NCI-H1436 (cell line): ENCODE measurements at regions not wholly inside any gene's neighbourhood (a gene's known extent, or its start where the extent isn't known, plus 50 kb on each side); places are given as distances from the start of the nearest gene placed in this dataset.
A peak's percentile ranks its signal among the peaks of the same experiment; 100 is the strongest.

Experiments
- DNase-seq: peaks from one replicate; lab custom pipeline; 2025; lab: John Stamatoyannopoulos, UW

DNA sequence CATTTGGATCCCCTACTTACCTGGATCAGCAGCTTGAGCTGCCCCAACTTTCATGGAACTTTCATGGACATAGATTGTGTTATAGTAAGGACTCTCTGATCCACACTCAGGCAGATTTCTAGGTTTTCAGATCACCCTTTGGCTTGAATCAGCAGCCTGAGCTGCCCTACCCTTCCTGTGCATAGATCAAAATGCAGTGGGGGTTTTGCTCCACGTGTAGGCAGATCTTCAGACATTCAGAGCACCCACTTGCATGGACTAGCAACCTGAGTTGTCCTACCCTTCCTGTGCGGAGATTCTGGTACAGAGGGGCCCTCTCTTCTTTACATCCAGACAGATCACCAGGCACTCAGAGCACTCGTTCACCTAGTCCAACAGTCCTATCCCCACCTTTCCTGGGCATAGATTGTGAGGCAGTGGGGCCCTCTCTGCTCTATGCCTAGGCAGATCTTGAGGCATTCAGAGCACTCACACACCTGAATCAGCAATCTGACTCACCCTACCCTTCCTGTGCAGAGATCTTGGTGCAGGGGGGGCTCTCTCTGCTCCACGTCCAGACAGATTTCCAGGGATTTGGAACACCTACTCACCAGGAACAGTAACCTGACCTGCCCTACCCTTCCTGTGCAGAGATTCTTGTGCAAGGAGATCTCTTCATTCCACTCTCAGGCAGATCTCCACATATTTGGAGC is 705.2 kb upstream of the NRSN1 start:
- no peak for DNase-seq

DNA sequence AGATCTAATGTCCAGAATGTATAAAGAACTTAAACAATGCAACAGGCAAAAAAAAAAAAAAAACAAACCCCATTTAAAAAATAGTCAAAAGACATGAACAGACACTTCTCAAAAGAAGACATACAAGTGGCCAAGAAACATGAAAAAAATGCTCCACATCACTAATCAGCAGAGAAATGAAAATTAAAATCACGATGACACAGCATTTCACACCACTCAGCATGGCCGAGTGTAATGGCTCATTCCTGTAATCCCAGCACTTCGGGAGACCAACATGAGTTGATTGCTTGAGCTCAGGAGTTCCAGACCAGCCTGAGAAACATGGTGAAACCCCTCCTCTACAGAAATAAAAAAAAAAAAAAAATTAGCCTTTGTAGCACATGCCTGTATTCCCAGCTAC is 701.4 kb upstream of the NRSN1 start:
- no peak for DNase-seq

DNA sequence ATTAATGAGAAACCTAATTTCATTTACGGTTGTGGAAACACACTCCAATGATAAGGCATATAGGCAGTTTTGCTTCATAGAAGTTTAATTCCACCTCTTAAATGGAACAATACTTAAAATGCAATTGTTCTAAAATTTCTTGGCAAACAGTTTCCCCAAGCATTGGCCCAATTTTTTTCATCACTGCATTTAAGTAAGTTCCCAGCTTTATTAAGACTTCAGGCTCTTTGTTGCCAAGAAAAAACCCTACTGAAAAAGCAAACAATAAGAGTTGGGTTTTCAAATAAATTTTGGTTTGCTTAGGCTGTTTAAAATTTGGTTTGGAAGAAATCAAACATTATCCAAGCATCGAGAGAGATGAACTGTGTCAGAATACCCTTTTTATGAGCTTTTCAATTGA is 690.9 kb upstream of the NRSN1 start:
- DNase-seq: no peak

DNA sequence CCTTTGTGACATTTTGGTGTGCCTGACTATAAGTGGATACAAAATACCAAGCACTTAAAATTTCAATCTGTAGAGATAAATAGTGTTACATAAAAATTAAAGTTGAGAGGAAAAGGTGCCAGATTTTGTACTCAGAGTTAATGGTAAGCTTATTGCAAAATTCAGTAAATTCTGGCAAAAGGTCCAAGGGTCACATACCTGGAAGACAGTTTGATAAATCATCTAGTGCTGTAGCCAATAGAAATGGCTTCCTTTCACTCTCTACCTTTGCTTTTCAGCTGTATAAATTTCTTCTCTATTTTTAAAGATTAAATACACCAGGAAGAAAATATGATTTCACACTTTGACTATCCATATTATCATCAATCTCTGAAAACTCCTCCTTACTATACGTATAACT is 690.2 kb upstream of the NRSN1 start:
- DNase-seq: no peak

DNA sequence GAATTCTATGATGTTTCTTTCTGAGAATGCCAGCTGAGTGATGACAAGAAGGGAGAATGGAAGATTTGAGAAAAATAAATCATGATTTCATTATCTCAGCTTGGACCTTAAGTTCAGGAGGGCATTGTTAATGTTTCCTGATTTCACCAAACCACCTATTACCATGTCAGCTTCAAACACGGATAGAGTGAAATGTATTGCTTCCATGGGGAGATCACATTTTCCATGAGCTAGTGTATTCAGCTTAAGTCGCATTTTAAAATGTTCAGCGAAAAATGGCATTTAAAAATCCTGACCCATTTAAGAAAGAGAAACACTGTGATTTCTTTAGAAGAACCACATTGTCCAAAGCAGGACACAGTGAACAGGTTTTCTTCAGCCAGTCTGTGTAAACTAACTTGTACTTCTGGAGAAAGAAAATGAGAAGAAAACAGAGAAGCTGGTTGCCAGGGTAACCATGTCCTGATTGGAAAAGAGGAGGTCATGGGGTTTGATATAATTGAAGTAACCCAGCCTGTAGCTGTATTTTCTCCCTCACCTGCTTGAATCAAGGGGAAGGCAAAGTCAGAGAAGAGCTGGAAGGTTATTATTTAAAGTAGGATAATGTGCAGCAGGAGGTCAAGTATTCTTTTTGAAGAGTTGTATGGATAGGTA is 684.1 kb upstream of the NRSN1 start:
- no peak for DNase-seq

DNA sequence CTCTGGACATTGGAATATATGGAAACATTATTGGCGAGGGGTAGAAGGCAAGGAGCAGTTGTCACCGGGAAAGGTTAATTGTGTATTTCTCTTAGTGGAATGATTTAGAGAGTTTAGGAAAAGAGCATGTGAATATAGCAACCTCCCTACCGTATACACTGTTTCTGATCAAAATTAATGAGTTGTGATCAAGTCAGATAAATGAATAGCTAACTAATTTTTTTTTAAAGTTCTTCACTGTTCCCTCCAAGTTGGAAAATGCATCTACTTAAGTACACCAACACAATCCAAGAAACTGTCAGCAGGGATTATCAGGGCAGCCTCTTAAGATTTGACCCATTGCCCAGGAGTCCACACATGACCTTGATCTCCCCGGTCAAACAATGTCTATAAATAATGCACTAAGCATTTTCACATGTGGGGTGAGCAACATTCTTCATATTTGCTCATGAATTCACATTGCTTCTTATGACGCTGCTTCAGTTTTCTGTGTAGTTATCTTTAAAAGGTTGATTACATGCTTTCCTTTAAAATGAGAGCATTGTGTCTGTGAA is 680.8 kb upstream of the NRSN1 start:
- no peak for DNase-seq

DNA sequence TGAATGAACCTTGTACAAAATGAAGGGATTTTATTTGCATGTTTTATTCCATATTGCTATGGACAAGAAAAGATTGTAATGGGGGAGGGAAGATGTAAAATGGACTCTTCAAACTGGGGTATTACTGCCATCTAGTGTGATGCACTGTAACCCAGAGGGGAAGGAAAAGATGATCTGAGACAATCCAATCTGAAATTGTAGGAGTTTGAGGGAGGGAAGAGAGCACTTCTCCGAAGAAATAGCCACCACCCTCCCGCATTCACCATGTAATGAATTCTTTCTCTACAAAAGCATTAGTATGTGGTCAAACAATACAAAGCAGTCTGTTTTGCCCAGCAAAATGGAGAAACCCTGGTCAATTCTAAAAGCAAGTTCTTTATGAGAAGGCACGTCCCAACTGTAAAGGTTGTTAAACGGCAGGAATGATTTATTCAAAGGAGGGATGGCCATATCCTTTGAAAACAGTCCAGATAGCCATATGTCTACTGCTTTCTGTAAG is 679.5 kb upstream of the NRSN1 start:
- DNase-seq: peak; percentile 40

DNA sequence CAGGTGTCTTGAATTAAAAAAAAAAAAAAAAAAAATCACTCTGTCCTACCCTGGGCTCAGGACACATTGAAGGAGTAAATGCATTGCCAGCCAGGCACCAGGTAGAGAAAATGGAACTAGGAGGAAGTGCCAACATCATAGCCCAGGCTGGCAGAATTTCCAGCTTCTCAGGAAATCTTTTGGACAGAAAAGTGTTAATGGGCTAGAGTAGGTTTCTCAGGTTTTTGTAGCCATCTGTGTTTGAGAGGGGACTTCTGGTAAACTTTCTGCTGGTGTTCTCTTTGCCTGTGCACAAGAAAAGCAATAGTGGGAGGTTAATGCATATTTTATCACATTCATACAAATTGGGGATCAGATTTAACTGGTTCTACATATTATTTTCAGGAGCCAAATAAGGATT is 678.3 kb upstream of the NRSN1 start:
- DNase-seq: no peak

DNA sequence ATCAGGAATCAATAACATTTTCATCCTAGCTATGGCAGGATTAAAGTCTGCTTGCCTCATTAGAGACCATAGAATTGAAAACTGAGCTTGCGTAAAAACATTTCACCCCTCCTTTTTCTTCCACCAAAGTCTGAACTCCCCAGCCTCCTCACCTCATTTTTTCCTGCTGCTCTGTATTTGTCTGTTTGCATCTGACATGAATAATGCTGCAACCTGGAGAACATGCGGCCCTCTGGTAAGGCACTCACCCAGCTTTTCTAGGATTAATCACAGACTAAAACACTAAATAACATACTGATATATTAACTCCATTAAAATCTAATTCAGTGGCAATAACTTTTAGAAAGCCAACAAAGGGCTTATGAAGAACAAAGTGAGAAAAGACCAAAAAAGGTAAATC is 677.7 kb upstream of the NRSN1 start:
- no peak for DNase-seq

DNA sequence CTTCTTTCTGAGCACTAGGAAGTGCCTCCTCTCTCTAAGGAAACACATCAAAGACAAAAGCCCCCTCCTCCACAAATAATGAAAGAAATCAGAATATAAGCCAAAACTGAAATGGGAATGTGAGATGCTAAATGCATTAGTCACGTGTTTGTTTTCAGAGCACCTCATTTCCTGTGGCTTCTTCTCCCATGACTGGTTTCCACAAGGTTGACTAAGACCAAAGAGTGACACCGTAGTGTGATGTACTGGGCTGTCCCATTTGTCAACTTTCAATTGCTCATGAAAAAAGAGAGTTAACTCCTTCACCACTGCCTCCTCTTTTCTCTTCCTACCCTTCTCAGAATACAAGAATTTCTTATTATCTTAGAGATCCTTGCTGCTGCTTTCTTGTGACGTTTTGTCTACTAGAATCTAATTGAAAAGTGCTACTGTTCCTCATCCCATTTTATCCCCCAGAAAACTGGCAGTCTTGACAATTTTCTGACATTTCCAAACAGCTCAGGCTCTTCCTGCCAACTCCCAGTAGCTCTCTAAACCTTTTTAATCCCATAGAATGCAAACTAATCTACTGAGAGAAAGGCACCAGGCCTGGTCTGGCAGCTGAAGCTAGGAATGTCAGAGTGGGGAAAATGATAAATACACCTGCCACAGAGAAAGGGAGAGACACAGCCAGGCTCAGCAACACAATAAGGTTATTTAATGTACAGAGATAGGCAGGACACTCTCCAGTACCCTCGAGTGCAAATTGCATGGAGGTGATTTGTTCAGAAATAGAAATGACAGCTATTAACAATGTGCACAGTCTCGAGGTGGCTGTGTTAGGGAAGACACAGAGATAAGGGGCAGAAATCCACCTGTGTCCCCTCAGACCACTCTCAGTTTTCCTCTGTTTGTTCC is 671.7 kb upstream of the NRSN1 start:
- DNase-seq: no peak

DNA sequence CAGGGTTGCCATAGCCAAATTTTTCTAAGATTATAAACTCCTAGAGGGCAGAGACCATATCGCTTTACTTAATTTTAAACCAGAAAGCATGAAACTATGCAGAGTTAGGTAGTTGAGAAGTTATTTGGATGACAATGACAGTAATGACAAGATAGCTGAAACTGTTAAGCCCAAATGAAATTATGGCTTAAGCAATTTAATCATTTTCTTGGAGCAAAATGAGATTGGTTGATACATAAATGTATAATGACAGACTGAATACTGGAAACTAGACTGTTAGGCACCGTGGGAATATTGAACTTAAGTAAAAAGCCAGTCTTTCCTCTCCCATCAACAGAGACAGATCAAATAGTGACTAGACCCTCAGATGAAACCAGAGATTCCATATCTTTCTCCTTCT is 670.3 kb upstream of the NRSN1 start:
- DNase-seq: no peak

DNA sequence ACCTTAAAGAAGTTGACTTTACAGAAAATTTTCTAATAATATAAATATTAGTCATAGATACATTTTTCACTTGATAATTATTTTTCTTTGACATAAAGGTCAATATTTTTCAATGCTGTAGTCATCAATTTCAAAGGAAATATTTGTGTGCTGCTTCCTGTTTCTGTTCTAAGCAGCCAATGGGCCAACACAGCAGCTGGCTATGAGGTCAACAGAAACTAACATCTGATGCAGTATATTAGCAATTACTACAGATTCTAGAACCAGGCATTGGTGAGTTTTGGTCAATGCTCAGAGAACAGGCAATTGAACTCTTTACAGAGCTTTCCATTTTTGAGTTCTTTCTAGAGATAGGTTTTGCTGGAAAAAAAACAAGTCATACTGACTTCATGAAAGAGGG is 669.6 kb upstream of the NRSN1 start:
- DNase-seq: no peak

DNA sequence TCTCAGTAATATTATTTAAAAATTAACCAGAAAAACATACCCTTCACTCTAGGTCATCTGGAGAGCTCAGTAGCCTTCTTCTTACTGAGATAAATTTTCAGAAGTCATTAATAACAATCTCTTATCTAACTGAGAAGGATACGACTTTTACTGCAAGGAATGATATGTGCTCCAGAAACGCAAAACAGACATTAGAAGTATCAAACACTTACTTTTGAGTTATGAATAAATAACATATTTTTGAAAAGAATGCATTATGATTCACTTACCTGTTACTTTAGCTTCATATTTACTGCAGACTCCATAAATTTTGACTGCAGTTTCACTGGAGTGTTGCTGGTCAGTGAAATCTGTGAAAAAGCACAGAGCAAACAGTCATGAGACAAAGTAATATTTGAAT is 668.7 kb upstream of the NRSN1 start:
- no peak for DNase-seq

DNA sequence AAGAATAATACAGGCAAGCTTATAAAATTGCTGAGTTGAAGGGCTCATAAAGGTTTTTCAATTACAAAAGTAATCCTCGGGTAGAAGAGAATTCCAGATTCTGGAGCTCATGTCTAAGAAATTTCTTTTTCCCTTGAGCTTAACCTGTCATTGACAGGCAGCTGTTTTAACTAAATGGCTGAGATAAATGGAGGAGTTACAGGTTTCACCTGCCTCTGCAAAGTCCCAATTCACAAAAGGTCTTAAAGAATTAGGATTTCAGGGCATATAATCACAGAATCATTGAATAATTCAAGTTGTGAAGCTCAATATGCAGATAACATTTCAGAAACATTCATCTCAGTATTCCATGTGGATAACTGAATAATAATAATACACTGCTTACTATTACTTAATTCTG is 660.1 kb upstream of the NRSN1 start:
- no peak for DNase-seq

DNA sequence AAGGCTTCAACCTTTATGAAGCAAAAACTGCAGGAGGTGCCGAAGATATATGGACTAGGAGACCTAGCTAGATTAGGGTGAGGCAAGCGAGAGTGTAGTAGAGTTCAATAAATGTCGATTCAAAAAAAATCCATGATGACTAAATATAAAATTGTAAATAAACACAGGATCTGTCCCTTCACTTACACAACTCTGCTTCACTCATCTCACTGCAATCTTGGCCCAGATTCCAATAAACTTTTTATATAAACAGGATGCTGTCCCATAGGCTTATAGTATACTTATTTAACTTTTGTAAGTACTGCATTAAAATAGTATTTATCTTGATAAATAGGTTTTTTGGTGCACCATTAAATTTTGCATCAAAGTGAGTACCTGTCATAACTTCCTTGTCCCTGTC is 648.4 kb upstream of the NRSN1 start:
- no peak for DNase-seq

DNA sequence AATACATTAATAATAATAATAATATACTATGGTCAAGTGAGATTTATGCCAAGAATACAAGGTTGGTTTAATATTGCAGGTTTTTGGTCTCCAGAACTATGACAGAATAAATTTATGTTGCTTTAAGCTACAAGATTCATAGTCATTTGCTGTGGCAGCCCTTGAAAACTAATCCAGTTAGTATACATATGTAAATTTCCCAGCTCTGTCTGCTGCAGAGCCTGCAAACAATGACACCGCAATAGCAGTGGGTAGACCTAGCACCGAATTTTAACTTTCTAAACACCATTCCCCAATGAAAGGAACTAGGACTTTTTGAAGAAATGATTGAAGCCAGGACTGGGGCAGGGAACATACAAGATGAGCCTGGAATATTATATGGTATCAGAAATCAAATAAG is 647.7 kb upstream of the NRSN1 start:
- no peak for DNase-seq

DNA sequence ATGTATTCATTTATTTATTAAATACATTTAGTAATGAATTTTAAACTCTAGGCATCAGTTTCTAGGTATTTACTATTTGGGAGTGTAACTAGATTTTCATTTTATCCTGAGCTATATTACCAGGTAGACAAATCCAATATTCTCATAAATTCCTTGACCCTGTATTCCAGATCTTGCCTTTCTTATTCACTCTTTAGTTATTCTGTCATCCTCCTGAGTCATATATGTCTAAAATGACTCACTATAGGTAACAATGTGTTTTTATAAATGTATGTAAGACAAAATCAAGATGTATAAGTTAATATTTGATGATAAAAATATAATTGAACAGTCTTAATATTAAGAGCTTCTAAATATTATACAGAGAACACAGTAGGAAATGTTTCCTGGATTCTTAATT is 642.1 kb upstream of the NRSN1 start:
- DNase-seq: no peak

DNA sequence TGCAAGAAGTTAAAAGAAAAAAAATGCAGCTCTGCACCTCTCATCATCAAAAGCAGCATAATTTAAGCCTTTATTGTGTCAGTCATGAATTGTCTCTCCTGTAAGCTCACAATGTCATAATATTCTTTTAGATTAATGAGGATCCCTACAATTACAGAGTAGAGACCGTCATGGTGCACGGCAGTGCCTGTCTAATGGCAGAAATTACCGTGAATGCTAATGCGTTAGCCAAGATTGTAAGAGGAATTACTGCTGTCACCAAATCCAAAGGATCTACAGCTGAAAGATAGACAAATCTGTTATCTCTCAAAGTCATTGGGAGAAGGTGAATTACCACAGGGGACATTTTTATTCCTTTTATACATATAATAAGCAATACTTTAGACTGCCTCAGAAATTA is 631.6 kb upstream of the NRSN1 start:
- peak; percentile 20 for DNase-seq

DNA sequence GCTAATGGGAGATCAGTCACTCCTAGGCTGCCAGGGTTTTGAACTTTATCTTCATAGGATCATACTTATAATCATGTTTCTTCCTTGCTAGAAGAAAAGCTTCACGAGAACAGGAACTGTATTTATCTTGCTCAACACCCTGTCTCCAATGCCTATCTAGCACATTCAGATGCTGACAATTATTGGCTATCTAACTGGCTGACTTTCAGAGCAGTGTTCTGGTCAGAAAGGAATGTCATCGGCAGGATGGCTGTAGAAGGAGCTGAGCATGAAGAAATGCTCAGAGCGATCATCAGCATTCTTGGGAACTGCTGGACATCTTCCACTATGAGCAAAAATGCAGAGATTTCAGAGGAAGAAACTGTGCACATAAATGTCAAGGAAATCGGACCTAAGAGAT is 628.0 kb upstream of the NRSN1 start:
- no peak for DNase-seq

DNA sequence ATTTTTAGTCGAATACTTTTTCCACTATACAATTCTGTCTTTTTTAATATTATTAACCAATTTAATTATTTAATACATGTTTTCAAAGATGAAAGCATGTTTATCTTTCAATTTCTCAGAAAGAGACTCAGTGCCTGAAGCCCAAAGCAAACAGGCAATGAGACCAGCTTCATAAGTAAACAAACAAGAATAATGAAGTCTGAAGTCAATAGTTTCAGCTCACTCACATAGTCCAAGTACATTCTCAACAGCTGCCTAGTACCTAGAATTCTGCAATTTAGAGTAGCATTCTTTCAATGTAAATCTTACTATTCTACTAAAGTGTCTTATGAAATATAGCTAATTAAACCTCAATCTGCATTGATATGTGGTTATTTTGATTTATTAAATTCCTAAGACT is 626.5 kb upstream of the NRSN1 start:
- DNase-seq: no peak

DNA sequence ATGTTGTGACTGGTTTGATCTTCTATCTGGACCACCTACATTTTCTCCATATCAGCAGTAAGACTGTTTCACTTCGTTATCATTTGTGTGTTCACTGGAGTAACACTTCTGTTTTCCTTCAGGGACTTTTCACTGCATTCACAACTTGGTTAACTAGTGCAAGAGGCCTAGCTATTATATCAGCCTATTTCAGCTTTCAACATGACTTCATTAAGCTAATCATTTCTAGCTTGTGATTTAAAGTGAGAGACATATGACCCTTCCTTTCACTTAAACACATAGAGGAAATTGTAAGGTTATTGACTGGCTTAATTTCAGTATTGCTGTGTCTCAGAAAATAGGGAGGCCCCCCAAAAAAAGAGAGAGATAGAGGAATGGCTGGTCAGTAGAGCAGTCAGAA is 622.8 kb upstream of the NRSN1 start:
- DNase-seq: no peak

DNA sequence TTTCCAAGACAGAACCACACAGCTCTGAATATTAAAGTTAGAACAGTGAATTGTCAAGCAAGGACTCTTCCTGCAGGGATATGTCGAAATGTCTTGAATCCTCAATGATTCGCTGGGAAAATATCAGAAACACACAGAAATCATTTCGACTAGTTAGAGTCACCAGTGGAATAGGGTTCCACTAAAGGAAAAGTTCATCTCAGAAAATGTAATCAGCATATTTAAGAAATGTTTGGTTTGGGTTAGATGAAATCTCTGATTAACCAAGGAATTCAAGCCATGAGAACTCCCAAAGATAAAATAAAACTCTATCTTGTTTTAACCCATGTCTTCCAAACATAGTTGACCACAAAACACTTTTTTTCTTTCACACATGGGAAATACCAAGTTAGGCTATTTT is 621.0 kb upstream of the NRSN1 start:
- DNase-seq: no peak
